ENCODE measurements at regions not wholly inside any gene's neighbourhood (a gene's known extent, or its start where the extent isn't known, plus 50 kb on each side); places are given as distances from the start of the nearest gene placed in this dataset.

- TF ChIP-seq CTCF (IDR thresholded peaks at IDR 0.05) = no peak
- TF ChIP-seq POLR2A (IDR thresholded peaks at IDR 0.05) = no peak
These were observed 419.8 kb upstream of the TRIB2 start for GRCh38 chr2:12296915-12297314.

All from tibial nerve (tissue), 3 donors.